ENCODE measurements at regions not wholly inside any gene's neighbourhood (a gene's known extent, or its start where the extent isn't known, plus 50 kb on each side); places are given as distances from the start of the nearest gene placed in this dataset.
"Not testable (repeated sequence)": the region's sequence is repeated elsewhere in the genome, so short reads cannot be mapped to it uniquely, and the experiment has no call there.

DNA sequence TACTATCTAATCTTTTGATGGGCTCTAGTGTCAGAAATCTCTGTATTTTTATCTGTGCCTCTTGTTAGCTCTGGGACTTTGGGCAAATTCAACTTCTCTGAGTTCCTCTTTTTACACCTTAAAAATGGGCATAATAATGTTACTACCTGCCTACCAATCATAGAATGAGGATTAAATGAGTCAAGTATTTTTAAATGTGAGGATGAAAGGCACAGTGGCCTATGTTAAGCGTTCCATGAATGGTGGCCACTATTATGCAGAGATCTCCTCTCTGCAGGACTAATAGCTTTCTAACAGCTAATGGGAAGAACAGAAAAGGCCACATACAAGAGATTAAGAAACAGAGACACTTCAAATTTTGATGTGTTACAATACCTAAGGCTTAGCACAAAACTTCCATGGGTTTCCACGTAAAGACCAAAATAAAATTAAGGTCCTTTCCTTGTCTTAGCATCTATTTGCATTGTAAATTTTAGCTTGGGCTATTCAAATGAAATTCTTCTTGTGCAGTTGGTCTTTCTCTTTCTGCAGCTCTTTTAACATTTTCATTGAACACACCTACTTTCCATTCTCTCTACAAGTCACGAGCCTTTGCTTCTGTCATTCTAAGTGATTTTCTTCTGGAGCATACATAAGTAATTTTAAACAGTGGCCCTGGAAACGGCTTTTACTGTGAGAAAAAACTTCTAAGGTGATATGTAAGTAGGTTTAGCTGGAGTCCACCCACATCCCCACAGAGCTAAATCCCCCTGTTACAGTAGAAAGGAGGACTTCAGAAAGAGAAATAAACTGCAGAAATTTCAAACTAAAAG lies 117.9 kb upstream of the MED14 start:
- DNase-seq: no peak

DNA sequence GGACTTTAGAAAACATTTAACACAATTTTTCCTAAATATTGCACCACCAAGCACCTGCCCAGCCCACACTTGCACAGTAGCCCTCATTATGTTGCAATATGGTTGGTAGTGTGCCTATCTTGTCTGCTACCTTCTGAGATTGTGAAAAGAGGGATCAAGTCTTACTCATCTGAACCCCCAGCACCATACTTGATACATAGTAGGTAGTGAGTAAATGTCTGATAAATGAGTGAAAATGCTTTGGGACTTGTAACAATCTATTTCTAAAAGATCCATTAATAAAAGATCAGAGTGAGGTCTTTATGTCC lies 118.4 kb upstream of the MED14 start:
- DNase-seq: no peak

DNA sequence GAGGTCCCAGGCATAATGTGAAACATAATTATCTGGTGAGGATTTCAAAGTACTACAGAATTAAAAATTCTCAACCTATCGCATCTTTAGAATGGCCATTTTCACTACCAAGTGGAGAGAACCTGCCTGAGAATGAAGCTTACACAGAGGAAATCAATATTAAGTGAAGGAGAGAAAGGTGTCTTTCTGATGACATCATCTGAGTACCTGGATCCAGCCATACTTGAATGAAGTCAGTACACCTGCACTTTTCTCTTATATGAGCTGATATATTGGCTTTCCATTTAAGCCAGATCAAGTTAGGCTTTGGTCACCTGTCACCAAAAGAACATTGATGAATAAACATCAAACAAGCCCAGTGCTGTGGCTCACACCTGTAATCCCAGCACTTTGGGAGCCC lies 118.9 kb upstream of the MED14 start:
- no peak for DNase-seq

DNA sequence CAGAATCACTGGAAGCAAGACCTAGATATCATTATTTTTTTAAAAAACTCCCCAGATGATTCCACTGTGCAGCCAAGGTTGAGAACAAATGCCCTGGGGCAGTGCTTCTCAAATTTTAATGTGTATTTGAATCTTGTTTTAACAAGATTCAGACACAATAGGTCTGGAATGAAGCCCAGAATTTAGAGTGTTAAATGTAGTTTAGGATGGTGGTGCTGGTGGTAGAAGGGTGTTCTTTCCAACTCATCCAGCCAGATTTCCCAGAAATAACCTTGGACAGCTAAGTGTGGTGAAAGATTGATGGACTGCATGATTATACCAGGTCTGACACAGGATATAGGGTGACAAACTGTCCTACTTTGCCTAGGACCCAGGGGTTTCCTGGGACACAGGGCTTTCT lies 120.1 kb upstream of the MED14 start:
- DNase-seq: no peak

DNA sequence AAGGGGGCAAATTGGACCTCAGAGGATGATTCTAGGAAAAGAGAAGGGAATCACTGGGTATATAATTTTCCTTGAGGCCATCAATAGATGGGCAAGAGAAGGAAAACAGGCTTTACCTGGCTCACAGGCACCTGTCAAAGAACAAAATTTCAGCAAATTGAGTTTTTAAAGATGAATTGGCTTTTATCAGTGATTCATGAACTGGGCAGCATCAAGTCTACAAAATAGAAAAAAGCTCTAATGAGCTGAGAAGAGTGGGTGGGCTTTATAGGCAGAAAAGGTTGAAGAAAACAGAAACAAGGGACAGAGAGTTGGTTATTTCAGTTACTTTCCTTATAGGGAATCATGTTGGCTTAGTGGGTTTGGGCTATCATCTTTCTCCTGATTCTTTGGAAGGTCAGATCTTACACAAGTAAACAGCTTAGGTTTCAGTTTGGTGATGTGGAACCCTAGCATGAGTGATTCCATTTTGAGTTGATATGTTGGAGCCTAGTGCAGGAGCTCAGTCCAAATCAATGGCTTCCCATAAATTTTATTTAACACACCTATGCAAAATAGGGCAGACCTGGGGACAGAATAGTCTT lies 120.7 kb upstream of the MED14 start:
- DNase-seq: no peak

DNA sequence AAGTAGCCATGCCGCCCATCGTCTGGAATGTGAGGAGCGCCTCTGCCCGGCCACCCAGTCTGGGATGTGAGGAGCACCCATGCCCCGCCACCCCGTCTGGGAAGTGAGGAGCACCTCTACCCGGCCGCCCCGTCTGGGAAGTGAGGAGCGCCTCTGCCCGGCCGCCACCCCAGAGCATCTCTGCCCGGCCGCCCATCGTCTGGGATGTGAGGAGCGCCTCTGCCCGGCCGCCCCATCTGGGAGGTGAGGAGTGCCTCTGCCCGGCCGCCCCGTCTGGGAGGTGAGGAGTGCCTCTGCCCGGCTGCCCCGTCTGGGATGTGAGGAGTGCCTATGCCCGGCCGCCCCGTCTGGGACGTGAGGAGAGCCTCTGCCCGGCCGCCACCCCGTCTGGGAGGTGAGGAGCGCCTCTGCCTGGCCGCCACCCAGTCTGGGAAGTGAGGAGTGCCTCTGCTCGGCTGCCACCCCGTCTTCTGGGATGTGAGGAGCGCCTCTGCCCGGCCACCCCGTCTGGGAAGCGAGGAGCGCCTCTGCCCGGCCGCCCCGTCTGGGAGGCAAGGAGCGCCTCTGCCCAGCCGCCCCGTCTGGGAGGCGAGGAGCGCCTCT lies 126.7 kb upstream of the MED14 start:
- DNase-seq: not testable (repeated sequence)

DNA sequence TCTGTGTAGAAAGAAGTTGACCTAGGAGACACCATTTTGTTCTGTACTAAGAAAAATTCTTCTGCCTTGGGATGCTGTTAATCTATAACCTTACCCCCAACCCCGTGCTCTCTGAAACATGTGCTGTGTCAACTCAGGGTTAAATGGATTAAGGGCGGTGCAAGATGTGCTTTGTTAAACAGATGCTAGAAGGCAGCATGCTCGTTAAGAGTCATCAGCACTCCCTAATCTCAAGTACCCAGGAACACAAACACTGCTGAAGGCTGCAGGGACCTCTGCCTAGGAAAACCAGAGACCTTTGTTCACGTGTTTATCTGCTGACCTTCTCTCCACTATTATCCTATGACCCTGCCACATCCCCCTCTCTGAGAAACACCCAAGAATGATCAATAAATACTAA lies 127.9 kb upstream of the MED14 start:
- not testable (repeated sequence) for DNase-seq

DNA sequence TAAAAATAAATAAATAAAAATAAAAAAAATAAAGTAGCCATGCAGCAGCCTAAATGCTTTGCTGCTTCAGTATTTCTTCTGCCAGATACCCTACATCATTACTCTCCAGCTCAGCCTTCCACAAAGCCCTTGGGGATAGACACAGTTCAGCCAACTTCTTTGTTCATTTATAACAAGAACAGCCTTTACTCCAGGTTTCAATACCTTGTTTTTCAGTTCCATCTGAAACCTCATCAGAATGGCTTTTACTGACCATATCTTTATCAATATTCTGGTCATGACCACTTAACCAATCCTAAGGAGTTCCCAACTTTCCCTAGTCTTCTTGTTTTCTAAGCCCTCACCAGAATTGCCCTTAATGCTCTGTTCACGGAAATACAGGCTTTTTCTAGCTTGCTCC lies 128.3 kb upstream of the MED14 start:
- no peak for DNase-seq

DNA sequence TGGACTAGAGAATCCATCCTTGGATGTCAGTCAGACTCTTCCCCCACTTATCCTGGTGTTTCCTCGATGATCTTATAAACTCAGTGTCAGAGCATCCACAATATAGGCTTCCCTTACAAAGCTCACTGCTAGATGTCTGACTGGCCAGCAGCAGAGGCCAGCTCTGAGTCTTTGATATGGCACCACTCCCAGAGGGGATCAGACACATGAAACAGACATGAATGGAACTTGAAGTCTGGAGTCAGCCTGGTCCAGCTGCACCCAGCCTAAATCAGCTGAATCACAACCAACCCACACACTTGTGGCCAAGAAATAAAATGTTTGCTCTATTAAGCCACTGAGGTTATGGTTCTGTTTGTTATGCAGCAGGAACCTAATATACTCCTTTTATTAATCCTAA lies 129.6 kb upstream of the MED14 start:
- DNase-seq: no peak

DNA sequence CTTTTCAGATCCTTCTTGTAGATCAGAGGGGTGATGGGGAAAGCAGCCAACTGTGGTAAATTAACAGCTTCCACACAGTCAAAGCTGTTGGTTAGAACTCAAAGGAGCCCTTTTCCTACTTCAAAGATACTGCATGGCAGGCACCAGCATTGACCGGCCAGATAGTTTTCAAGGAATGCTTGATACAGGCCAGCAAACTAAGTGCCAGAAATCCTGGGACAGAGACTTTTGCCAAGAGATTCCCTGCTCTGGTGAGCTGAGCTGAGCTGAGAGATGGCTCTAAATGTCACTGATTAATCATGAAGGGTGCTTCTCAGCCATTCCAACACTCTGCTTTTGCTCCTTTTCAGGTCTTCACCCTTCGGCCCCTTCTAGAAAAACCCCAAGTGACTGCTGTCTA lies 131.6 kb upstream of the MED14 start:
- DNase-seq: no peak

DNA sequence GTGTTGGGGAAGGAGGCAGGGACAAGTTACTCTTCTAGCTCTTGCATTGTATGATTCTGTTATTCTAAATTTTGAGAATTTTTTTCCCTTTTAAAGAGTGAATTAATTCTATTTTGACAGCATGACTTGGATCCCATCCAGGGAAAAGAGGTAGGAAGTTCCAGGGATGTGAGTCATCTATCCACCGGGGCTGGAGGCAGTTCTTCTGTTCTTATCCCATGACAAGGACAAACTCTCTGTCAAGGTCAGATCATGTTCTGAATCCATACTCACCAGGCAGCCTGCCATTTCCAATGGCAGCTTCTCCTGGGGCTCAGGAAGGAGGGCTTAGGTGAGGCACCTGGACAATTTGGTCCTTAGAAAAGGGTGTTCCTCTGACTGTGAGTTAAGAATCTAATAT lies 132.0 kb upstream of the MED14 start:
- DNase-seq: no peak

DNA sequence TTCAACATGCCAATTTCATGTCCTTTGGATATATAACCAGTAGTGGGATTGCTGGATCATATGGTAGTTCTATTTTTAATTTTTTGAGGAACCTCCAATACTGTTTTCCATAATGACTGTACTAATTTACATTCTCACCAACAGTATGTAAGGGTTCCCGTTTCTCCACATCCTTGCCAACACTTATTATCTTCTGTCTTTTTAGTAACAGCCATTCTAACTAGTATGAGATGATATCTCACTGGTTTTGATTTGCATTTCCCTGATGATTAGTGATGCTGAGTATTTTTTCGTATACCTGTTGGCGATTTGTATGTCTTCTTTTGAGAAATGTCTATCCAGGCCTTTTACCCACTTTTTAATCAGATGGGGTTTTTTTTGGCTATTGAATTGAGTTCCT lies 133.5 kb upstream of the MED14 start:
- DNase-seq: no peak

DNA sequence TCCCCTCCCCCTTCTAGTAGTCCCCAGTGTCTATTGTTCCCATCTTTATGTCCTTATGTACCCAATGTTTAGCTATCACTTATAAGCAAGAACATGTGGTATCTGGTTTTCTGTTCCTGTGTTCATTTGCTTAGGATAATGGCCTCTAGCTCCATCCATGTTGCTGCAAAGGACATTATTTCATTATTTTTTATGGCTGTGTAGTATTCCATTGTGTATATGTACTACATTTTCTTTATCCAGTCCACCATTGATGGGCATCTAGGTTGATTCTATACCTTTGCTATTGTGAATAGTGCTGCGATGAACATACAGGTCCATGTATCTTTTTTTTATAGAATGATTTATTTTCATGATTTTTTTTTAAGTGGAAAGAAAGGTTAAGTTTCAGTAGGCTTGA lies 135.6 kb upstream of the MED14 start:
- DNase-seq: not testable (repeated sequence)

DNA sequence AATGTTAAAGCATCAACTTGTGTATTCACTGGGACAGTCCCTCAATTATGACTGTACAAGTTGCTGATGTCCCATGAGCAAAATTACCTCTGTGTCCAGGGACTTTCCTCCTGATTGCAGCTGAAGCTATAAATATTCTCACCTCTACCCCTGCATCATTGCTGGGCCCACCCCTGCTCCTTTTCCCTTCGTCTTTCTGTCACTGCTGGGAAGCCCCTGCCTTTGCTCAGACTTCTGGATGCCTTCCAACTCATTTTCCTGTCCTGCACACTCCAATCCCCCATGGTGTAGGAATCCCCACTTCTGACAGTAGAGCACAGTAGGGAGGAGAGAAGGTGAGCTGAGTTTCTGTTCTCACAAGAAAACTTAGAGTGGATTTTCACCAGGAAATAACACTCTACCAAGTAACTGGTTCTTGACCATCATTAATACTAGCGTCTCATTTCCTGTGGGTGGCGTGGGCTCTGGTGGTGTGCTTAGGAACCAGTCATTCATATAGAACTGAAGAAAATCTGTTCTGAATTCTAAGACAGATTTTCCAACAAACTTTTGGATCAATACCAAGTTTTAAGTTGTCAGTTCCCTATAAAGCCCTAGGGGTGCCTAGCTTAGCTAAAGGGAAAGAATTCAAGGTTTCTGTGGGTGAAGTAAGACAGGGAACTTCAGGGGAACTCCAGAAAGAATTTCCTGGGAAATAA lies 136.2 kb upstream of the MED14 start:
- DNase-seq: no peak

DNA sequence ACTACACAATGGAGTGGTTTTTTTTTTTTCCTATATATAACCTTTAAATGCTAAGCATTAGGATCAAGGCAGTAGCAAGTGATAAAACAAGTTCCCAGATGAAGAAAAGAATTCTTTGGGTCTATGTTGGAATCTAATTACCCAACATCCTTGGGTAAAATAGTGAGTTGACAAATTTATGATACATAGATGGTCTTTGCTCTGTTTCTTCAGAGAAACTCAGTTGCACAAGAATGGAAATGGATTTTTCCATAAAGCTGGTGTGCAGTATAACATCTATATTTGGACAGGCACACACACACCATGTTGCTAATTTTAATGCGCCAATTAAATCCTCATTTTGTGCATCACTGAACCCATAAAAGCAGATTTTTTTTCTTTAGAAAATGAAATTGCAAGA lies 137.0 kb upstream of the MED14 start:
- DNase-seq: no peak

DNA sequence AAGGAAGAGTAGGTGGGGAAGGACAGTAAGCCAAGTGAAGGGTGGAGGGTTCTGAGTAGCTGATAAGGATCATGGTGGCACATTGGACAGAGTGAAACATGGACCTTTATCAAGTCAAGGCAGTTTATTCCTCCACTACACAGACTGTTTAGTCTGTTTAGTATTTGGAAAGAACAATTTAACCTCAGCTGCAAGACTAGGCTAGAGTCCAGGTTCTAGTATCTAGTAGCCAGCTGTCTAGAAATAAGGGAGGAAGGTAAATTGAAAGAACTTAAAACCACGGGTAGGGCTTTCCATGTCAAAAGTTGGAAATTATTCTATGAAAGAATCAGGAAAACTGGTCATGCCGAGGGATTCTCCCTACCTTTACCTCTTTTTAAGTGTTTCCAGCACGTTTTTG lies 140.1 kb upstream of the MED14 start:
- DNase-seq: no peak

DNA sequence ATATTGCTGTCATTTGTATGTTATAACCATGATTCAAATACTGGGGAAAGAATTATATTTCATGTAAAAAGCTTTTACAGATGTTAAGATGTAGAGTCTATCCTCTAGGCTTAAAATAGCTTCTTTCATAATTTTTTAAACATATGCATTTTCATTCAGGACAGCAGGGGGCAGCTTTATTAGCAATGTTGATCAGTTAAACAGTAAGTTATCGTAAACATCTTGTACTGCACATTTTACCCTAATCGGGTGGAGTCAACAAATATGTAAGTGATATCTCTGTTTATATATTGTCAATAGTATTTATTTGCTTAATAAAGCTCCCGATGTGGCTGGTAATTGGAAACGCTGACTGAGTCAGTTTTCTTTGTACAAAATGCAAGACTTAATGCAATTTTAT lies 142.5 kb upstream of the MED14 start:
- no peak for DNase-seq

DNA sequence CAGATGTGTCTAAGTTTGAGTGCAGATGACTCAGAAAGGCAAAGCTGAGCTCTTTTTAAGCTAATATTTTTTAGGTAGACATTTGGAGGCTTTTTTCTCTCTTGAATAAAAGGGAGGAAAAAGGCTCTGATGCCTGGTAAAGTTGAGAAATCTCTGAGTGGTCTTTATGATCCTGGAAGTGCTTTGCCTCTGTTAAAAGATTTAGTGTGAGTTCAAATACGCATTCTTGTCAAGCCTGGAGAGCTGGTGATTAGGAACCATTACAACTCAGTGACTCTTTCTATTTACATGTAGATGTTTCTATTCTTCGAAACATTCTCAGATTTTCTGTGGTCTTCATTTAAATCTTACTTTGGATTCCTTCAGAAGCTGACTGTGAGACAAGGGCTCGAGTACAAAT lies 143.4 kb upstream of the MED14 start:
- no peak for DNase-seq

DNA sequence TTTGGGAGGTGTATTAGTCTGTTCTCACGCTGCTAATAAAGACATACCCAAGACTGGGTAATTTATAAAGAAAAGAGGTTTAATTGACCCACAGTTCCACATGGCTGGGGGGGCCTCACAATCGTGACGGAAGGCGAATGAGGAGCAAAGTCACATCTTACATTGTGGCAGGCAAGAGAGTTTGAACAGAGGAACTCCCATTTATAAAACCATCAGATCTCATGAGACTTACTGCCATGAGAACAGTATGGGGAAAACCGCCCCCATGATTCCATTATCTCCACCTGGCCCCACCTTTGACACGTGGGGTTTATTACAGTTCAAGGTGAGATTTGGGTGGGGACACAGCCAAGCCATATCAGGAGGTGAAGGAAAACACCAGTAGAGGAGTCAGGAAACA lies 143.8 kb upstream of the MED14 start:
- not testable (repeated sequence) for DNase-seq

DNA sequence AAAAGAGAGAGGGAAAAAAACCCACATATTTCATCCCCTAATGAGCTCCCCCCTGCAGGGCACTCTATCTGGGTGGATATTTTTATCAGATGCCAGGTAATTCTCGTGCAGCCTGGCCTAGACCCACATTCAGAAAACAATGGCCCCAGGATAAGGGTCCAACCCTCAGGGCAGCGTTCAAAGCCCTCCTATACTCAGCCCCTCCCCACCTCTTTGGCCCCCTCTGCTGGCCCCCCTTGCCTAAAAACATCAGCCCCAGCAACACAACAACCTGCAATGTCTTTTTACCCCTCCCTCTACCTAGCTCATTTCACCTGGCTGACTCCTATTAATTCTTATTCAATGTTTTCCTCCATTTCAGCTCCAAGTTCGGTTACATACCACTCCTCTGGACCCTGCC lies 145.4 kb upstream of the MED14 start:
- DNase-seq: no peak

DNA sequence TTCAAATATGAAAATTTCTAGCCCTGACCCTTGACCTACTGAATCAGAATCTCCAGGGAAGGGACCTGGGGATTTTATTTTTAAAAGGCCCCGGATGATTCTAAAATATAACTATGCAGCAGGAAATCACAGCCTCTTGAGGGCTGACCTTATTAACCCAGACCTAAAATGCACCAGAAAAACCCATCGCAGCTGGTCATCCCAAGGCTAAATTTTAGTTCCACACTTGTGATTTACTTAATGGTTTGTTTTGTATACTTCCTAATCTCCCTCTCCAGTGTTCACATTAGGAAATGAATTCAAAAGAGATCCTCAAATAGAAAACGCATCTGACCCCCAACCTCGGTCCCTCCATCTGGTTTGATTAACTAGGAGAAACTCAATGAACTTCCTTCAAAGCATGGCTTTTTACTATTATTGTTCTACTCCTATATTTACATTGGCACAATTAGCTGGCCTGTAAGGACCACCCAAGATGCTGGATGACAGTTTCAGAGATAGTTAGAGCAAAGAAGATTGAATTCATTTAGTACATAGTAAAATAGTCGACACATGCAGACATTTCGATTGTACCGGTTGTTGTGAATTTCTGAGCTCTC lies 147.8 kb upstream of the MED14 start:
- no peak for DNase-seq

DNA sequence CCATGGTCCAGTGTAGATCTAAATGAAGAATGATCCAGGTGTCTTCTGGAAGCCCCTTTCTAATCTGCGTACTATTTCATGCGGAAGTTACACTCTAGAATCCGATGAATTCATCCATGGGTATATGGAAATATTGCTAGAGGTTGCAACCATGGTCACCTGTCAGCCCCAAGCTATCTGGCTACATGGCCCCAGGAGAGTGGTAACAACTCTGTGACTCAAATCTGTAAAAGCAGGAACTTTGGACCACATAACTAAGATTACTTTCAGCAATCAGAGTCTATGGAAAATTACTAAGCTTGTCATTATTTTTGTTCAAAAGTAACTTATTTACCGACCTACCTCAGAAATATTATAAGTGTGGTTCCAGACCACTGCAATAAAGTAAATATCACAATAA lies 150.6 kb upstream of the MED14 start:
- no peak for DNase-seq

DNA sequence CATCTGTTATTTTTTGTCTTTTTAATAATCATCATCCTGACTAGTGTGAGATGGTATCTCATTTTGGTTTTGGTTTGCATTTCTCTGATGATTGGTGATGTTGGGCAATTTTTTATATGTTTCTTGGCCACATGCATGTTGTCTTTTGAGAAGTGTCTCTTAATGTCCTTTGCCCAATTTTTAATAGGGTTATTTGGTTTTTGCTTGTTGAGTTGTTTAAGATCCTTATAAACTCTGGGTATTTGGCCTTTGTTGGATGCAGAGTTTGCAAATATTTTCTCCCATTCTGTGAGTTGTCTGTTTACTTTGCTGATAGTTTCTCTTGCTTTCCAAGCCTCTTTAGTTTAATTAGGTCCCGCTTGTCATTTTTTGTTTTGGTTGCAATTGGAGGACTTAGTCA lies 152.1 kb upstream of the MED14 start:
- DNase-seq: no peak

Measured in renal pelvis (tissue), 1 donor.